H1 (cell line): ENCODE measurements at regions not wholly inside any gene's neighbourhood (a gene's known extent, or its start where the extent isn't known, plus 50 kb on each side); places are given as distances from the start of the nearest gene placed in this dataset.

Source experiments
- CTCF ChIA-PET: fragments of 300-600 bp; sonication (Branson Sonifier 250); formaldehyde crosslinking; loops from one replicate; lab custom pipeline; 2021; ENCODE audit not compliant: partially characterized antibody; lab: Charles Lee
- POLR2A ChIA-PET: fragments of 300-600 bp; sonication (Branson Sonifier 250); formaldehyde crosslinking; loops from one replicate; lab custom pipeline; 2021; ENCODE audit warnings: inconsistent platforms; ENCODE audit not compliant: partially characterized antibody; lab: Charles Lee
- DNase-seq, 2 experiments: peaks; one replicate each; pipeline versions ENCODE4 v3.0.0 to v3.0.0-alpha.2; 2010 to 2022; ENCODE audit warnings: low spot score in 2 of 2, low read depth in 1 of 2, mixed read lengths in 1 of 2
- FAIRE-seq: peaks from 2 replicates; lab custom pipeline; 2011; peaks lifted over from hg19 to GRCh38; lab: Jason Lieb, UNC
- H2AFZ ChIP-seq: 2 replicates; pipeline ENCODE4 v1.8.1; 2012; ENCODE audit warnings: low read length, inconsistent platforms
- H2AK5ac ChIP-seq: 2 replicates; pipeline ENCODE4 v1.6.1; 2013; ENCODE audit warnings: low read depth, low read length
- H2BK120ac ChIP-seq: replicated peaks from 2 replicates; pipeline ENCODE3; 2013; ENCODE audit warnings: low read depth, low read length, inconsistent platforms
- H2BK12ac ChIP-seq: 2 replicates; pipeline ENCODE4 v1.6.1; 2013; ENCODE audit warnings: low read depth, low read length
- H2BK15ac ChIP-seq: 2 replicates; pipeline ENCODE4 v1.6.1; 2013; ENCODE audit warnings: low read length
- H2BK20ac ChIP-seq: 2 replicates; pipeline ENCODE4 v1.6.1; 2013; ENCODE audit warnings: low read length
- H2BK5ac ChIP-seq: 2 replicates; pipeline ENCODE4 v1.6.1; 2013; ENCODE audit warnings: low read depth, low read length
- H3K14ac ChIP-seq: 2 replicates; pipeline ENCODE4 v1.6.1; 2013; ENCODE audit warnings: inconsistent platforms; ENCODE audit not compliant: insufficient read length
- H3K18ac ChIP-seq: 2 replicates; pipeline ENCODE4 v1.6.1; 2013; ENCODE audit warnings: low read length; ENCODE audit errors: extremely low read depth
- H3K23ac ChIP-seq: 2 replicates; pipeline ENCODE4 v1.6.1; 2013; ENCODE audit warnings: inconsistent platforms; ENCODE audit not compliant: insufficient read length
- H3K23me2 ChIP-seq: 2 replicates; pipeline ENCODE4 v1.6.1; 2013; ENCODE audit warnings: low read depth, low read length
- H3K27ac ChIP-seq: 2 replicates; pipeline ENCODE4 v1.6.1; 2011; ENCODE audit warnings: low read depth, low read length, inconsistent platforms
- H3K27me3 ChIP-seq, 4 experiments: replicated peaks in 1 of 4; 1 replicate in 1 of 4; 2 replicates in 3 of 4; pipeline versions ENCODE4 v1.6.1 to v1.8.1; 2011 to 2013; ENCODE audit warnings: low read length in 3 of 4, mild to moderate bottlenecking in 3 of 4, inconsistent platforms in 2 of 4, mixed read lengths in 2 of 4, moderate library complexity in 1 of 4; ENCODE audit not compliant: control insufficient read depth in 3 of 4, insufficient read depth in 3 of 4; ENCODE audit errors: extremely low read depth in 1 of 4
- H3K36me3 ChIP-seq, 4 experiments: 2 replicates each; pipeline versions ENCODE4 v1.6.1 to v1.8.1; 2011 to 2013; ENCODE audit warnings: mild to moderate bottlenecking in 4 of 4, low read length in 3 of 4, moderate library complexity in 2 of 4, control low read depth in 1 of 4, inconsistent platforms in 1 of 4; ENCODE audit not compliant: insufficient read depth in 4 of 4, control insufficient read depth in 2 of 4
- H3K4ac ChIP-seq: replicated peaks from 2 replicates; pipeline ENCODE3; 2013; ENCODE audit warnings: low read length, low read depth, mixed read lengths, inconsistent platforms; ENCODE audit not compliant: insufficient read length
- H3K4me1 ChIP-seq, 4 experiments: replicated peaks in 1 of 4; 1 replicate in 1 of 4; 2 replicates in 3 of 4; pipeline versions ENCODE4 v1.6.1 to v1.8.1; 2011 to 2013; ENCODE audit warnings: low read length in 3 of 4, inconsistent platforms in 2 of 4, mixed read lengths in 1 of 4; ENCODE audit not compliant: insufficient read depth in 4 of 4, control insufficient read depth in 3 of 4
- H3K4me2 ChIP-seq, 2 experiments: 2 replicates each; pipeline versions ENCODE4 v1.6.1 to v1.8.1; 2011 to 2013; ENCODE audit warnings: low read depth in 2 of 2, low read length in 2 of 2, control low read depth in 1 of 2, inconsistent platforms in 1 of 2, mild to moderate bottlenecking in 1 of 2; ENCODE audit not compliant: insufficient read depth in 1 of 2
- H3K4me3 ChIP-seq, 4 experiments: fragments of 200-600, 300-600 bp in 1 of 4; sonication (generic), shearing (Covaris generic), sonication (Bioruptor Twin) in 1 of 4; 2 replicates each; pipeline versions ENCODE4 v1.5.1 to v1.8.1; 2011 to 2016; ENCODE audit warnings: low read length in 4 of 4, low read depth in 3 of 4, control low read depth in 2 of 4, inconsistent platforms in 2 of 4, mild to moderate bottlenecking in 2 of 4, mixed read lengths in 1 of 4, moderate library complexity in 1 of 4; ENCODE audit not compliant: insufficient read depth in 2 of 4; ENCODE audit errors: extremely low read depth in 1 of 4
- H3K56ac ChIP-seq: replicated peaks from 2 replicates; pipeline ENCODE3; 2013; ENCODE audit warnings: low read depth, mild to moderate bottlenecking, mixed read lengths, low read length, inconsistent platforms; ENCODE audit not compliant: insufficient read length
- H3K79me1 ChIP-seq: 2 replicates; pipeline ENCODE4 v1.6.1; 2013; ENCODE audit warnings: low read depth, low read length, control low read depth
- H3K79me2 ChIP-seq, 2 experiments: 2 replicates each; pipeline versions ENCODE4 v1.6.1 to v1.8.1; 2012 to 2013; ENCODE audit warnings: low read length in 2 of 2, mild to moderate bottlenecking in 2 of 2, inconsistent platforms in 1 of 2; ENCODE audit not compliant: insufficient read depth in 2 of 2, control insufficient read depth in 1 of 2
- H3K9ac ChIP-seq, 4 experiments: replicated peaks in 1 of 4; 1 replicate in 1 of 4; 2 replicates in 3 of 4; pipeline versions ENCODE4 v1.6.1 to v1.8.1; 2011 to 2013; ENCODE audit warnings: low read depth in 3 of 4, low read length in 3 of 4, control low read depth in 2 of 4, mild to moderate bottlenecking in 2 of 4, moderate library complexity in 2 of 4, inconsistent platforms in 1 of 4; ENCODE audit errors: extremely low read depth in 1 of 4
- H3K9me3 ChIP-seq, 2 experiments: 2 replicates each; pipeline versions ENCODE4 v1.6.1 to v1.8.1; 2012 to 2013; ENCODE audit warnings: mild to moderate bottlenecking in 2 of 2, moderate library complexity in 2 of 2, control low read depth in 1 of 2, inconsistent platforms in 1 of 2, low read depth in 1 of 2, low read length in 1 of 2, mixed read lengths in 1 of 2; ENCODE audit not compliant: insufficient read depth in 2 of 2
- H4K20me1 ChIP-seq, 2 experiments: replicated peaks in 1 of 2; 2 replicates each; pipeline versions ENCODE3 to v1.8.1; 2011 to 2013; ENCODE audit warnings: inconsistent platforms in 2 of 2, low read length in 2 of 2, mild to moderate bottlenecking in 1 of 2; ENCODE audit not compliant: insufficient read depth in 2 of 2, control insufficient read depth in 1 of 2
- H4K5ac ChIP-seq: 2 replicates; pipeline ENCODE4 v1.6.1; 2013; ENCODE audit warnings: low read length, low read depth, mixed read lengths, inconsistent platforms; ENCODE audit not compliant: insufficient read length
- H4K8ac ChIP-seq: 2 replicates; pipeline ENCODE4 v1.8.0; 2013; ENCODE audit warnings: mild to moderate bottlenecking, moderate library complexity, low read length, inconsistent platforms; ENCODE audit not compliant: insufficient read depth; ENCODE audit errors: extremely low read depth
- H4K91ac ChIP-seq: replicated peaks from 2 replicates; pipeline ENCODE3; 2013; ENCODE audit warnings: low read length, mixed read lengths, inconsistent platforms; ENCODE audit not compliant: insufficient read length
- ASH2L ChIP-seq: fragments of 200-600, 300-600 bp; sonication (generic); IDR thresholded peaks from one replicate; pipeline ENCODE4 v1.7.1; 2017; ENCODE audit warnings: low read length
- CEBPB ChIP-seq: IDR thresholded peaks from 2 replicates; pipeline ENCODE4 v1.6.1; 2012; ENCODE audit warnings: low read depth, low read length
- WGBS, 2 experiments: shearing (Covaris generic) in 1 of 2; methylation state at CpG; one replicate each; pipeline versions ENCODE4 v1.1.6 to v1.1.7; 2013 to 2015; ENCODE audit warnings: low lambda C conversion rate in 2 of 2, mixed read lengths in 2 of 2, inconsistent platforms in 1 of 2, low coverage in 1 of 2, missing lambda C conversion rate in 1 of 2; ENCODE audit not compliant: insufficient replicate concordance in 2 of 2, insufficient coverage in 1 of 2, insufficient read length in 1 of 2; ENCODE audit errors: extremely low coverage in 1 of 2, missing lambda C conversion rate in 1 of 2; 5-methylcytosine and 5-hydroxymethylcytosine counted together

DNA sequence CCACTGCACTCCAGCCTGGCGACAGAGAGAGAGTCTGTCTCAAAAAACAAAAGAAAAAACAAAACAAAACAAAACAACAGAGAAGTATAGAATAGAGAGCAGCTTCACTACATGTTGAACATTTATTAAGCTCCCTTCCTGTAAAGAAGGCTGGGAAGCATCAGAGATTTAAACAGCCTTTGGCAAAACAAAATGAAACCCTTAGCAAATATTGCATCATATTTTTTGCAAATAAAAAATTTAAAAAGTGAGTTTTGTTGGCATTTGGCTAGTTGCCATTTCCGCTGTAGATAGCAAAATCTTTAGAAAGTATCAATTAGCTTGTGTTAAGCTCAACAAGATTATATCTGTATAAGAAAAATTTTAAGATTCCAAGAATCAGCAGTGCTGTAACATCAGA is 151.2 kb downstream of the SERPINI1 start:
- Histone ChIP-seq H3K27me3 (no peaks in the 10 kb centered on the region), H3K36me3 (no peaks in the 10 kb centered on the region), H3K4me2 (no peak overlapping the region), H3K79me2 (no peaks in the 10 kb centered on the region), H2BK12ac (no peak overlapping the region), H3K14ac (no peak overlapping the region), H3K23me2 (no peaks in the 10 kb centered on the region), H2AFZ (no peak overlapping the region), H3K4me1 (no peaks in the 10 kb centered on the region), H2BK120ac (no peak overlapping the region)
- POLR2A ChIA-PET, result no interaction called here
- TF ChIP-seq CEBPB (peak; percentile 73; the same call in 1 of the 2 replicates), ASH2L (no peak)
- TF ChIP-seq, all 59 proteins: peak for 1
- Histone ChIP-seq H3K4ac (no peak overlapping the region), H4K20me1 (no peaks in the 10 kb centered on the region), H3K9me3 (no peaks in the 10 kb centered on the region), H4K8ac (no peak overlapping the region), H3K79me1 (no peaks in the 10 kb centered on the region), H4K5ac (no peak overlapping the region), H2BK20ac (no peak overlapping the region), H3K56ac (no peak overlapping the region), H3K18ac (no peak overlapping the region), H3K9ac (no peak overlapping the region), H3K27ac (no peak overlapping the region), H3K23ac (no peak overlapping the region), H2BK5ac (no peak overlapping the region), H2AK5ac (no peak overlapping the region), H4K91ac (no peak overlapping the region), H3K4me3 (no peak overlapping the region), H2BK15ac (no peak overlapping the region)
- WGBS, 2 experiments, result 82% methylated on average over 2 of the region's 2 CpGs; no CpG with 5 or more reads in 1 of the 2 experiments
- FAIRE-seq, result no peak
- CTCF ChIA-PET, result interaction anchor here (0.6 to 1.4 kb wide), 3 partner anchors 14 to 321 kb away, joined by 3 to 4 read pairs (median 4); no protein-coding TSS in a partner anchor
- no peak for DNase-seq
